AG04449 (cell line): ENCODE measurements at regions not wholly inside any gene's neighbourhood (a gene's known extent, or its start where the extent isn't known, plus 50 kb on each side); places are given as distances from the start of the nearest gene placed in this dataset.
"Not testable (repeated sequence)": the region's sequence is repeated elsewhere in the genome, so short reads cannot be mapped to it uniquely, and the experiment has no call there.

Source experiments
- CTCF ChIA-PET: fragments of 350-600 bp; formaldehyde crosslinking; extraction: SDS; loops from one replicate; lab custom pipeline; 2021; ENCODE audit warnings: antibody characterized with exemption; lab: Yijun Ruan, JAX
- POLR2A ChIA-PET: fragments of 400-600, 350-600 bp; formaldehyde crosslinking; extraction: SDS; loops from one replicate; lab custom pipeline; 2020; ENCODE audit warnings: antibody characterized with exemption, inconsistent platforms; lab: Yijun Ruan, JAX
- DNase-seq: peaks from one replicate; pipeline ENCODE4 v3.0.0-alpha.2; 2010; ENCODE audit warnings: low read depth, low spot score
- H3K4me3 ChIP-seq: 2 replicates; pipeline ENCODE4 v1.5.1; 2011; ENCODE audit warnings: low read depth, mild to moderate bottlenecking, control low read depth, low read length

- H3K4me3 ChIP-seq, POLR2A ChIA-PET, DNase-seq, CTCF ChIA-PET: not testable (repeated sequence)
These were observed 290.2 kb downstream of the GOLGA6L6 start for GRCh38 chr15:20251214-20252005.

GRCh38 chr15:20250206-20250605, 291.4 kb downstream of the GOLGA6L6 start:
- CTCF ChIA-PET, DNase-seq, POLR2A ChIA-PET, H3K4me3 ChIP-seq: not testable (repeated sequence)

- POLR2A ChIA-PET, CTCF ChIA-PET, H3K4me3 ChIP-seq, DNase-seq: not testable (repeated sequence)
These were observed 292.0 kb downstream of the GOLGA6L6 start for GRCh38 chr15:20249677-20249970.

GRCh38 chr15:20248434-20248833, 293.2 kb downstream of the GOLGA6L6 start:
- DNase-seq, CTCF ChIA-PET, POLR2A ChIA-PET, H3K4me3 ChIP-seq: not testable (repeated sequence)

DNA sequence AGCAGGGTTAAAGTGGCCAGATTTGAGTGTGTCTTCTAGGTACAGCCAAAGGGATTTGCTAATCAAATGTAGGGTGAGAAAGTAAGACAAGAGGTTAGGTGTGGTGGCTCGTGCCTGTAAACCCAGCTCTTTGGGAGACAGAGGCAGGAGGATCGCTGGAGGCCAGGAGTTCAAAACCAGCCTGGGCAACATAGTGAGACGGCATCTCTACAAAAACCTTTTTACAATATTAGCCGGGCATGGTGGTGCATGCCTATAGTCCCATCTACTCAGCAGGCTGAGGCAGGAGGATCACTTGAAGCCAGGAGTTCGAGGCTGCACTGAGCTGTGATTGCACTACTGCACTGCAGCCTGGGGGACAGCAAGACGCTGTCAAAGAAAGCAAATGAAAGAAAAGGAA, 294.5 kb downstream of the GOLGA6L6 start:
- POLR2A ChIA-PET, DNase-seq, H3K4me3 ChIP-seq, CTCF ChIA-PET: not testable (repeated sequence)

GRCh38 chr15:20246624-20247023, 295.0 kb downstream of the GOLGA6L6 start:
- DNase-seq, POLR2A ChIA-PET, CTCF ChIA-PET, H3K4me3 ChIP-seq: not testable (repeated sequence)

GRCh38 chr15:20245856-20246255, 295.7 kb downstream of the GOLGA6L6 start:
- CTCF ChIA-PET, DNase-seq, POLR2A ChIA-PET, H3K4me3 ChIP-seq: not testable (repeated sequence)

- CTCF ChIA-PET, H3K4me3 ChIP-seq, DNase-seq, POLR2A ChIA-PET: not testable (repeated sequence)
These were observed 296.8 kb downstream of the GOLGA6L6 start for GRCh38 chr15:20244792-20245191.

DNA sequence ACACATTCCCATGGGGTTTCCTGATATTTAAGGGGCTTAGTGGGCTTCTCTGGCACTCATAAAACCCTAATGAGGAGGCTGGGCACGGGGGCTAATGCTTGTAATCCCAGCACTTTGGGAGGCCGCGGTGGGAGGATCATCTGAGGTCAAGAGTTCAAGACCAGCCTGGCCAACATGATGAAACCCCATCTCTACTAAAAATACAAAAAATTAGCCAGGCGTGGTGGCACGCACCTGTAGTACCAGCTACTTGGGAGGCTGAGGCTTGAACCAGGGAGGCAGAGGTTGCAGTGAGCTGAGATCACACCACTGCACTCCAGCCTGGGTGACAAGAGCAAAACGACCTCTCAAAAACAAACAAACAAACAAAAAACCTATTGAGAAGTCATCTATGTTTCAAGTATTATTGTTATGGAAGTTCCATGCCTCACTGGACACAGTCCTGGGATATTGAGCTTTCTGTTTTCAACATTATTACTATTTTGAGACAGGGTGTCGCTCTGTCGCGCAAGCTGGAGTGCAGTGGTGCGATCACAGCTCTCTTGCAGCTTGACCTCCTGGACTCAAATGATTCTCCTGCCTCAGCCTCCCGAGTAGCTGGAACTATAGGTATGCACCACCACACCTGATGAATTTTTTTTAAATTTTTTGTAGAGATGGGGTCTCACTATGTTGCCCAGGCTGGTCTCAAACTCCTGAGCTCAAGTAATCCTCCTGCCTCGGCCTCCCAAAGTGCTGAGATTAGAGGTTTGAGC, 297.9 kb downstream of the GOLGA6L6 start:
- POLR2A ChIA-PET: not testable (repeated sequence)

DNA sequence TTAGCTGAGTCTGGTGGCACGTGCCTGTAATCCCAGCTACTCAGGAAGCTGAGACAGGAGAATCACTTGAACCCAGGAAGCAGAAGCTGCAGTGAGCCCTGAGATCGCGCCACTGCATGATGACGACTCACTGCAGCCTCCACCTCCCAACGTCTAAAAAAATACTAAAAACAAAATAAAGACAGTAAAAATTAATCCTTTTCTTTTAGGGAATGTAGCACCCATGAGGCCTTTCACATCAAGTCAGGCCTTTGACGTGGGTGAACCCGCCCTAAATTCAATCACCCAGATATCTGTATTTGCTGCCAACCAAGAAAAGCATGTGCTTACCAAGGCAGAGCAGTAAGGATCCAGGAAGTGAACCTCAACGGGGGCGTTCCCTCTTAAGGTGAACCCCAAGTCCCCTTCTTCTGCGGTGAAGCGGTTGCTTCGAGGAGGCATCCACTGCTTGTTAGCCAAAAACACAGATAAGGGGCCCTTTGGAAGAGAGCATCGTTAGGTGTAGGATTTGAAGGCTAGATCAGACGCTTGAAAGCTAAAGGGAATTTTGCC, 301.2 kb downstream of the GOLGA6L6 start:
- H3K4me3 ChIP-seq, CTCF ChIA-PET, DNase-seq, POLR2A ChIA-PET: not testable (repeated sequence)

More for the DNA sequence above, 297.9 kb downstream of the GOLGA6L6 start:
- H3K4me3 ChIP-seq, CTCF ChIA-PET, DNase-seq: not testable (repeated sequence)

GRCh38 chr15:20239186-20239585, 302.4 kb downstream of the GOLGA6L6 start:
- DNase-seq, CTCF ChIA-PET, H3K4me3 ChIP-seq, POLR2A ChIA-PET: not testable (repeated sequence)

- DNase-seq, POLR2A ChIA-PET, H3K4me3 ChIP-seq, CTCF ChIA-PET: not testable (repeated sequence)
These were observed 304.2 kb downstream of the GOLGA6L6 start for GRCh38 chr15:20237256-20238020.

DNA sequence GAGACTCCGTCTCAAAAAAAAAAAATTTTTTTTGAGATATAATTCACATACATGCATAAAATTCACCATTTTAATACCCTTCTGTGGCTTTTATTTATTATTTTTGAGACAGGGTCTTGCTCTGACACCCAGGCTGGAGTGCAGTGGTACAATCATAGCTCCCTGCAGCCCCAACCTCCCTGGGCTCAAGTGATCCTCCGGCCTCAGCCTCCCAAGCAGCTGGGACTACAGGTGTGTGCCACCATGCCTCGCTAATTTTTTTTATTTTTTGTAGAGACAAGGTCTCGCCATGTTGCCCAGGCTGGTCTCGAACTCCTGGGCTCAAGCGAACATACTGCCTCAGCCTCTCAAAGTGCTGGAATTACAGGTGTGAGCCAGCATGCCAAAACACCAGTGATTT, 305.9 kb downstream of the GOLGA6L6 start:
- CTCF ChIA-PET, POLR2A ChIA-PET, H3K4me3 ChIP-seq, DNase-seq: not testable (repeated sequence)

- H3K4me3 ChIP-seq, DNase-seq, CTCF ChIA-PET, POLR2A ChIA-PET: not testable (repeated sequence)
These were observed 307.5 kb downstream of the GOLGA6L6 start for GRCh38 chr15:20234006-20234540.

- POLR2A ChIA-PET, CTCF ChIA-PET: not testable (repeated sequence)
These were observed 309.1 kb downstream of the GOLGA6L6 start for GRCh38 chr15:20232457-20232856.

GRCh38 chr15:20230656-20231055, 310.9 kb downstream of the GOLGA6L6 start:
- CTCF ChIA-PET, POLR2A ChIA-PET, DNase-seq, H3K4me3 ChIP-seq: not testable (repeated sequence)

More at GRCh38 chr15:20232457-20232856, 309.1 kb downstream of the GOLGA6L6 start:
- H3K4me3 ChIP-seq, DNase-seq: not testable (repeated sequence)
